ENCODE measurements at regions not wholly inside any gene's neighbourhood (a gene's known extent, or its start where the extent isn't known, plus 50 kb on each side); places are given as distances from the start of the nearest gene placed in this dataset.
"Not testable (repeated sequence)": the region's sequence is repeated elsewhere in the genome, so short reads cannot be mapped to it uniquely, and the experiment has no call there.

- no peak for DNase-seq
Observed at GRCh38 chr14:39499514-39499913, 67.3 kb upstream of the FBXO33 start.

- not testable (repeated sequence) for DNase-seq
Observed at GRCh38 chr14:39497677-39498076, 65.4 kb upstream of the FBXO33 start.

- no peak for DNase-seq
Observed at GRCh38 chr14:39492267-39492666, 60.0 kb upstream of the FBXO33 start.

GRCh38 chr14:39491134-39491571, 58.9 kb upstream of the FBXO33 start:
- DNase-seq = peak; percentile 26 to 35

- peak in 1 of 2 experiments; percentile 6 for DNase-seq
Observed at GRCh38 chr14:39488600-39488999, 56.4 kb upstream of the FBXO33 start.

GRCh38 chr14:39483682-39484081, 51.4 kb upstream of the FBXO33 start:
- no peak for DNase-seq

Measured in SHP77 (cell line).